IPS-18a (cell line): ENCODE measurements at regions not wholly inside any gene's neighbourhood (a gene's known extent, or its start where the extent isn't known, plus 50 kb on each side); places are given as distances from the start of the nearest gene placed in this dataset.

Source experiments
- H3K27ac ChIP-seq: one replicate; pipeline ENCODE4 v1.5.1; 2013; ENCODE audit warnings: low read length
- H3K27me3 ChIP-seq: one replicate; pipeline ENCODE4 v1.6.1; 2013; ENCODE audit warnings: mild to moderate bottlenecking, low read length; ENCODE audit not compliant: control insufficient read depth, insufficient read depth
- H3K36me3 ChIP-seq: one replicate; pipeline ENCODE4 v1.6.1; 2013; ENCODE audit warnings: low read depth, low read length; ENCODE audit not compliant: control insufficient read depth
- H3K4me1 ChIP-seq: one replicate; pipeline ENCODE4 v1.6.1; 2013; ENCODE audit warnings: low read depth, low read length; ENCODE audit not compliant: control insufficient read depth
- H3K4me3 ChIP-seq: one replicate; pipeline ENCODE4 v1.5.1; 2013; ENCODE audit warnings: low read length
- H3K9ac ChIP-seq: one replicate; pipeline ENCODE4 v1.6.1; 2013; ENCODE audit warnings: mild to moderate bottlenecking, low read length, moderate library complexity
- H3K9me3 ChIP-seq: one replicate; pipeline ENCODE4 v1.6.1; 2013; ENCODE audit warnings: low read depth, low read length; ENCODE audit not compliant: control insufficient read depth

DNA sequence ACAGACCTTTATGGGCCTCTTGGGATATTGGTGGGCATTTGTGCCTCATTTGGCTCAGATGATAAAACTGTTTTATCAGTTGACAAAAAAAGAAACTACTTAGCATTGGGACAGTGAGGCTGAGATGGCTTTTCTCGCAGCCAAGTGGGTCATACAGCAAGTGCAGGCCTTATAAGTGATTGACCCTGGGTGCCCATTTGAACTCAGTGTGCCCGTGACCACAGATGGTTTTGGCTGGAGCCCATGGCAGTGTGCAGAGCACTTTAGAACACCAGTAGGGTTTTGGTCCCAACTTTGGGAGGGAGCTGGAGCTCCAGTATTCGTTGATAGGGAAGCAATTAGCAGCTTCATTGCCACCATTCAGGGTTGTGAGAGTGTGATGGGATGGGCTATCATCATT lies 404.5 kb upstream of the LARGE1 start:
- Histone ChIP-seq H3K9ac (no peak overlapping the region), H3K27me3 (no peaks in the 10 kb centered on the region), H3K4me3 (no peak overlapping the region), H3K27ac (no peak overlapping the region), H3K9me3 (no peaks in the 10 kb centered on the region), H3K36me3 (no peaks in the 10 kb centered on the region), H3K4me1 (no peaks in the 10 kb centered on the region)

DNA sequence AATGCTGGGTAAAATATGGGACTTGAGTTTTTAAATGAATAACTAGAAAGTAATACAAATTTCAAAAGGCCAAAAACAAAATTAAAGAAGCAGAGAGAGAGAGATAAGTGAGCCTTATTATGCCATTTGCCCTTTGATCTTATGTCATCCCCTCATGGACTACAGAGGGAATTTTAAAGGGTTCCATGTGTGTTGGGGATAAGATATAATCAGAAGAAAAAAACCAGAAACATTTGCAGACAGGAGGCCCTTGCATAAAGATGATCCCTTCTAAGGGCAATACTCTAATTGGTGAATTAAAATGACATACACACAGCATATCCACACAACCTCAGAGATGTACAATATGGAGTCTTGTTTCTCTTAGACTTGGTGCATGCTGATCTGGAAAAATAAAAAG lies 406.6 kb upstream of the LARGE1 start:
- Histone ChIP-seq H3K9ac (no peak overlapping the region), H3K9me3 (no peaks in the 10 kb centered on the region), H3K27ac (no peak overlapping the region), H3K27me3 (no peaks in the 10 kb centered on the region), H3K4me1 (no peaks in the 10 kb centered on the region), H3K36me3 (no peaks in the 10 kb centered on the region), H3K4me3 (no peak overlapping the region)

DNA sequence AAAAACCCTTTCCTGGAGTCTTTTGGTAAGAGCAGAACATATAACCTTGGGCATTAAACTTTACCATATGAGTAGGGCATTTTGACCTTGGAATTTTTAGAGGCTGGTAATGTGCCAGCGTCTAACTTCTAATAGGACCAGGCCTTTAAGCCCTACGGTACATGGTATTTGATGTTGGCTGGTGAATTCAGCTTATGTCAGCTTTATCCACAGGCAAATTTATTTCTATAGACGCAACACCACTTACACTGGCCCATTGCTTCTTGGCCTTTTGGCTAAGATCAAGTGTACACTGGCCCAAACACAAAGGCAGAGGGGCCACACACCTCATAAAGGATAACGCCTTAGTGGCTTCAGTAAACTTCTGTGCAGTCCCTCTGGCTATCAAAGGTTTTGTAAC lies 410.2 kb upstream of the LARGE1 start:
- no peaks in the 10 kb centered on the region for H3K36me3 ChIP-seq
- H3K4me1 ChIP-seq = no peaks in the 10 kb centered on the region
- peaks cover 5% of the 10 kb centered on the region for H3K9me3 ChIP-seq
- no peaks in the 10 kb centered on the region for H3K27me3 ChIP-seq
- no peak overlapping the region for H3K4me3 ChIP-seq
- no peak overlapping the region for H3K27ac ChIP-seq
- no peak overlapping the region for H3K9ac ChIP-seq

DNA sequence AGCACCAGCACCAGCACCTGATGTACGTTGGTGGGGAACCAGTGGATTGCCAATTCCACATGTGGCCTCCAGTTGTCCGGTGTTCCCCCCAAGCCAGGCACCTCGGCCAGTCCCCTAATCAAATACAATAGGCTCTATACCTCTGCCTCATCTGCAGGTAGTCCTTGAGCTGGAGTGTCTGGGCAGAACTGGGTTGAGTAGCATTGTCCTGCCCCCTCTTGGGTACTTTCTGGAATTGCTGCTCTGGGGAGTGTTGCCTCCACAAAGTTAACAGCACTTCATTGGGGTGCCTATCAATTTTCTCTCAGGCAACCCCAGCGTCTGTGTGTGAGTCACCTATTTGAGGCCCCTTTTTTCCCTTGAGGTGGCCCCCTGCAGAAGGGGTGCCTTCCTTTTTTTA lies 413.0 kb upstream of the LARGE1 start:
- Histone ChIP-seq H3K4me1 (no peaks in the 10 kb centered on the region), H3K9ac (no peak overlapping the region), H3K27me3 (no peaks in the 10 kb centered on the region), H3K9me3 (peaks cover 8% of the 10 kb centered on the region), H3K36me3 (no peaks in the 10 kb centered on the region), H3K4me3 (no peak overlapping the region), H3K27ac (no peak overlapping the region)

DNA sequence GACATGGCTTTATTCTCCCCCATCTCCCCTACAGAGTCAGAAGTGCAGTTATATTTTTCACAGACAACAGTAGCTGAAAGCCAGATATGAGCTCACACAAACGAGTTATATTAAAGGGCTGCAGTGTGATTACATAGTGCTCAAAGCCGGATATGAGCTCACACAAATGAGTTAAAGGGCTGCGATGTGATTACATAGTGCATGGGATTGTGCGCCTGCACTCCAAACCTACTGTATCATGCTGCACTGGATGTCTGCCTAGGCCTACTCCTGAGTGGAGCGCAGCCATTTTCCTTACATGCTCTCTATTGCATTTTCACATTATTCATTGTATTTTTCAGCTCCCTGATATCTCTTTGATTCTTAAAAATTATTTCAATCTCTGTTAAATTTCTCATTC lies 414.6 kb upstream of the LARGE1 start:
- Histone ChIP-seq H3K9me3 (peaks cover 8% of the 10 kb centered on the region), H3K4me1 (no peaks in the 10 kb centered on the region)

DNA sequence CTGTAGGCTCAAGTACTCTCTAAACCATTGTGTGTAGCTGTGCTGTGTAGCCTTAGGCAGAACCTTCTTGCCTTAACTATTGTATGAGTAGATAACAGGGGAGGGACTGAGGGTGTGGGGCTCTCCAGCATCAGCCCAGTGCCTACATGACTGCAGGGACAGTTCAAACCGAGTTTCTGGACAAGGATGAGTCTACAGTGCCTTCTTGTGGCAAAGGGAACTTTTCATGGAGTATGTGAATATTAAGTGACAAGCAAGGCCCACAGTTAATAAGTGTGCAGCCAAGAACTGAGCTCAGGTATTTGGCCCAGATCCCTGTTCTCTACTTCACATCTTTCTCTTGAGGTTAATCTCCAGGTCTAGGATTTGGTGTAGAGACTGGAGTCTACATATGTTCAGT lies 424.4 kb upstream of the LARGE1 start:
- Histone ChIP-seq H3K27ac (no peak overlapping the region), H3K4me3 (no peak overlapping the region), H3K9ac (no peak overlapping the region)

More for the DNA sequence above, 414.6 kb upstream of the LARGE1 start:
- no peaks in the 10 kb centered on the region for H3K27me3 ChIP-seq
- H3K36me3 ChIP-seq = no peaks in the 10 kb centered on the region
- H3K9ac ChIP-seq = no peak overlapping the region
- H3K4me3 ChIP-seq = no peak overlapping the region
- H3K27ac ChIP-seq = no peak overlapping the region

DNA sequence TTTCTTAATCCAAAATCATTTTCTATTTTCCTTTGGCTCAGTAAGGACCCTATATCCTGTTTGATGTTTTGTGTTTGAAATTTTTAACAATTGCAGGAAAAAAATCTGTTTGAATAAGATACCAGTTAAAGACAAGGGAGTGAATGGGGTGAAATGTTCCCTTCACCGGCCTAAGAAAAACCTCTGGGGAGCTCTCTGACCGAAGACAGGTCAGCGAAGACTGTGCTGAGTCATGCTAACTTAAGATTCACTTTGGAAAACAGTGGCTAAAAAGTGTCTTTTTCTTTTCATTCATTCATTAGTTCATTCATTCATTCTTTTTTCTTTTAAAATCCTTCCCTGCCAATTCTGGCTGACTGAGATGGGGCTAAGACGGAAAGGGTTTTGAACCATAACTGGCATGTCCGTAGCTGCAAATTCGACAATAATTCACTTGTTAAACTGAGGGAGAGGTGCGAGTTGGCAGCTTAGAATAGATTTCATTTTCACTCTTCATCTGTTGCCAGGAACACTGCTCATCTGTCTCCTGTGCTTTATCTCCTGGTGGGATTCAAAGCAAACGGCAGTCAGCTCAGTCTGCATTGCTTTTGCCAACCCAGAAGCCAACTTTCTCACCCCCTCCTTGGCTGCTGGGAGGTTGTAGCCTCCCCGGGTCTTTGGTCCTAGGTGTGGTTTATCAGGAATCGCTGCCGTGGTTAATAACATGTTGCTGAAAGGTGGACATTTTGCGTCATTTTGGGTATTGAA lies 434.0 kb upstream of the LARGE1 start:
- Histone ChIP-seq H3K9me3 (no peaks in the 10 kb centered on the region), H3K9ac (no peak overlapping the region), H3K27ac (no peak overlapping the region), H3K4me3 (no peak overlapping the region), H3K27me3 (no peaks in the 10 kb centered on the region), H3K36me3 (no peaks in the 10 kb centered on the region), H3K4me1 (no peaks in the 10 kb centered on the region)

More for the DNA sequence above, 424.4 kb upstream of the LARGE1 start:
- H3K9me3 ChIP-seq = no peaks in the 10 kb centered on the region
- H3K4me1 ChIP-seq = no peaks in the 10 kb centered on the region
- H3K27me3 ChIP-seq = no peaks in the 10 kb centered on the region
- H3K36me3 ChIP-seq = no peaks in the 10 kb centered on the region

DNA sequence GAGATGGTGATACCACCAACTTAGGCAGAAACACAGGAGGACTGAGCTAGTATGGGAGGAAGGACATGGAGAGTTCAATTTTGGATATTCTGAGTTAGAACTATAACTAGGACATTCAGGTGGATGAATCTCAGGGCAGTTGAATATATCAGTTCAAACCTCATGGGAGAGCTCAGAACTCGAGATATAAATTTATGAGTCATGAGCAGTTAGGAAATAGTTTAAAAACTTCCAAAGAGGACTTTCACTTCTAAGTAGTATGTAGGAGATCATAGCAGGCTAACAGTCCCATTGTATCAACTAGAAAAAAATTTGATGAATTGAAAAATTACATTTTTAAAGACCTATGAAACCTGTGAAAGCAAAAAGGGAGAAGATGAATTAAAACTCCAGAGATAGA lies 436.2 kb upstream of the LARGE1 start:
- Histone ChIP-seq H3K9ac (no peak overlapping the region), H3K4me3 (no peak overlapping the region)

DNA sequence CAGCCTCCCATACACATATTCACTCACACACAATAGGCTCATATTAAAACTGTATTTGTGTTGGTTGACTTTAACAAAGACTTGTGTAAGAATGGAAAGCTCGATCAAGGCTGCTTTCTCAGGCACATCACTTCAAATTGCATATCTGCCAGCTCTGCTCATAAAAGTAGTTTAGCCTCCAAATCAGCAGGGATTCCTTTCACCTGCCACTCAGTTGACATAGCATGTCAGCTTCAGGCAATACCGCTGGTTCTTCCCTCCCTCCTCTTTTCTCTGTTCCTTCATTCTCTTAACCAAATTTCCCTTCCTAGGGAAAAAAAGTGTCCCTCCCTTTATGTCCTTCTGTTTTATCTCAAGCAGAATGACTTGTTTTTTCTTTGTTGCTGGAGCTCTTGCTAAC lies 450.4 kb upstream of the LARGE1 start:
- H3K27me3 ChIP-seq = no peaks in the 10 kb centered on the region
- H3K36me3 ChIP-seq = no peaks in the 10 kb centered on the region

More for the DNA sequence above, 436.2 kb upstream of the LARGE1 start:
- H3K9me3 ChIP-seq = no peaks in the 10 kb centered on the region
- H3K27me3 ChIP-seq = no peaks in the 10 kb centered on the region
- no peaks in the 10 kb centered on the region for H3K4me1 ChIP-seq
- no peak overlapping the region for H3K27ac ChIP-seq
- H3K36me3 ChIP-seq = no peaks in the 10 kb centered on the region

DNA sequence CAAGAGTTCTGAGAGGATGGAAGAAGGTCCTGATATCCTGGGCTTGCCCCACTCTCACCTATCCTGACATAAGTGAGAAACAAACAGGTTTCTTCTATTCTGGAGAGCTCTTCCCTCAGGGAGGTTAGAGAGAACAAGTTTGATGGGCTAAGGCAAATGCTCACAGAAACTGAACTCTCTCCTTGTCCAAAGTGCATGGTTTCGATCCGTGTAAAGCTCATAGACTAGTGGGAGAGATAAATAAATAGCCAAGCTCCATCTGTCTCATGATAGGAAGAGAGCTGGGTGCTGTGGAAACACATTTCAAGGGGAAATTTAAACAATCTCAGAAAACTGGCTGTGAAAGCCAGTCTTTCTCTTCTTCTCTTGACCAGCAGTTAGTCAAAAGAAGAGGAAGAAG lies 459.5 kb upstream of the LARGE1 start:
- H3K9ac ChIP-seq = no peak overlapping the region

More for the DNA sequence above, 450.4 kb upstream of the LARGE1 start:
- H3K9ac ChIP-seq = no peak overlapping the region
- no peaks in the 10 kb centered on the region for H3K4me1 ChIP-seq
- H3K27ac ChIP-seq = no peak overlapping the region
- no peaks in the 10 kb centered on the region for H3K9me3 ChIP-seq
- H3K4me3 ChIP-seq = no peak overlapping the region

DNA sequence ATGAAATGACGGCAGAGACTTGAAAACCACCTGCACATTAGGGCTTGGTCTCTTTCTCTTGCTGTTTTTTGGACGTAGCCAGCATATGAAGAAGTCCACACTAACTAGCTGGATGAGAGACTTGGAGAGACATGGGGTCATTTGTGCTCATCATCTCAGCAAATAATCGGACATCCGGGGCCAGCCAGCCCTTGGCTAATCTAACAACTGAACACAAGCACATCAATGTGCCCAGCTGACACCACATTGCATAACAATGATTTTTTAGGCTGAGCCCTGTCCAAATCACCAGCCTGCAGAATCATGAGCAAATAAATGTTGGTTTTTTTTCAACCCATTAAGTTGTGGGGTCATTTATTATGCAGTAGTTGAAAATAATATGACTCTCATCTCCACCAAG lies 460.3 kb upstream of the LARGE1 start:
- no peak overlapping the region for H3K4me3 ChIP-seq
- H3K9me3 ChIP-seq = no peaks in the 10 kb centered on the region
- no peaks in the 10 kb centered on the region for H3K4me1 ChIP-seq
- no peaks in the 10 kb centered on the region for H3K27me3 ChIP-seq
- H3K36me3 ChIP-seq = no peaks in the 10 kb centered on the region
- H3K9ac ChIP-seq = no peak overlapping the region
- no peak overlapping the region for H3K27ac ChIP-seq

More for the DNA sequence above, 459.5 kb upstream of the LARGE1 start:
- H3K27ac ChIP-seq = no peak overlapping the region
- no peaks in the 10 kb centered on the region for H3K27me3 ChIP-seq
- no peaks in the 10 kb centered on the region for H3K4me1 ChIP-seq
- no peaks in the 10 kb centered on the region for H3K9me3 ChIP-seq
- H3K4me3 ChIP-seq = no peak overlapping the region
- no peaks in the 10 kb centered on the region for H3K36me3 ChIP-seq

DNA sequence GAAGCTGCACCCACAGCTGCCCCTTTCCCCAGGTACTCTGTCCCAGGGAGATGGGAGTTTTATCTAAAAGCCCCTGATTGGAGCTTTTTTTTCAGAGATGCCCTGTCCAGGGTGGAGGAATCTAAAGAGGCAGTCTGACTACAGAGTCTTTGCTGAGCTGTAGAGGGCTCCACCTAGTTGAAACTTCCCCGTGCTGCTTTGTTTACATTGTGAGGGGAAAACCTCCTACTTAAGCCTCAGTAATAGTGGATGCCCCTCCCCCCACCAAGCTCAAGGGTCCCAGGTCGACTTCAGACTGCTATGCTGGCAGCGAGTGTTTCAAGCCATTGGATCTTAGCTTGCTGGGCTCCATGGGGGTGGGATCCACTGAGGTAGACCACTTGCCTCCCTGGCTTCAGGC lies 470.1 kb upstream of the LARGE1 start:
- H3K9me3 ChIP-seq = no peaks in the 10 kb centered on the region
- H3K9ac ChIP-seq = no peak overlapping the region
- H3K4me3 ChIP-seq = no peak overlapping the region
- no peaks in the 10 kb centered on the region for H3K27me3 ChIP-seq
- H3K27ac ChIP-seq = no peak overlapping the region
- H3K36me3 ChIP-seq = no peaks in the 10 kb centered on the region
- H3K4me1 ChIP-seq = no peaks in the 10 kb centered on the region
